ENCODE measurements at regions not wholly inside any gene's neighbourhood (a gene's known extent, or its start where the extent isn't known, plus 50 kb on each side); places are given as distances from the start of the nearest gene placed in this dataset.

- no peak overlapping the region for H3K27ac ChIP-seq (ENCODE audit: insufficient read depth, low read depth, low read length)
- H3K9me3 ChIP-seq (replicated peaks; ENCODE audit: control insufficient read depth, insufficient read depth, low read length) = no peaks in the 10 kb centered on the region
- H3K4me2 ChIP-seq (ENCODE audit: insufficient read depth, low read length) = no peak overlapping the region
- H2AFZ ChIP-seq (ENCODE audit: low read depth, low read length) = no peak overlapping the region
- no peak for TF ChIP-seq CTCF (IDR thresholded peaks at IDR 0.05; ENCODE audit: extremely low read depth in 1 of 2, insufficient read depth in 1 of 2, low read depth in 1 of 2, low read length in 2 of 2)
- no peak for TF ChIP-seq MYC (IDR thresholded peaks at IDR 0.05; ENCODE audit: low read depth, low read length)
- TF ChIP-seq FOS (IDR thresholded peaks at IDR 0.05; ENCODE audit: borderline replicate concordance, insufficient read depth, low read length) = no peak
- TF ChIP-seq JUN (IDR thresholded peaks at IDR 0.05; ENCODE audit: borderline replicate concordance, insufficient read depth, insufficient read length, low read depth) = no peak
- no peak for TF ChIP-seq POLR2AphosphoS5 (IDR thresholded peaks at IDR 0.05; ENCODE audit: insufficient read depth, low read depth, low read length)
- TF ChIP-seq GATA2 (IDR thresholded peaks at IDR 0.05; ENCODE audit: insufficient read depth, insufficient read length, low read depth, low read length) = no peak
- no peak for TF ChIP-seq POLR2A (IDR thresholded peaks at IDR 0.05; ENCODE audit: low read depth, low read length)
- no peak for TF ChIP-seq MAX (IDR thresholded peaks at IDR 0.05; ENCODE audit: insufficient read depth, insufficient read length)
- no peak for TF ChIP-seq EZH2 (IDR thresholded peaks at IDR 0.05; ENCODE audit: borderline replicate concordance, low read depth, low read length, severe bottlenecking)
- DNase-seq (ENCODE audit: low read depth, low spot score) (no peak), FAIRE-seq (no peak)
- H4K20me1 ChIP-seq (replicated peaks; ENCODE audit: control insufficient read depth, extremely low read depth, insufficient read depth, low read length) = no peaks in the 10 kb centered on the region
- intact Hi-C loops (cut with micrococcal nuclease) (no loop called here), dilution Hi-C loops (cut with MboI; ENCODE audit: extremely low pct_ligation_motif_present, low sequenced_read_pairs) (no loop called here)
- H3K9ac ChIP-seq (replicated peaks; ENCODE audit: extremely low read depth, insufficient read depth, low read length) = no peak overlapping the region
- no peaks in the 10 kb centered on the region for H3K9me1 ChIP-seq (replicated peaks; ENCODE audit: control insufficient read depth, extremely low read depth, insufficient read depth, low read length)
- H3K4me1 ChIP-seq (ENCODE audit: control insufficient read depth, extremely low read depth, insufficient read depth, low read length) = no peaks in the 10 kb centered on the region
- no peak overlapping the region for H3K4me3 ChIP-seq (replicated peaks in 1 of 3; ENCODE audit: insufficient read depth in 1 of 3, low read depth in 1 of 3, low read length in 3 of 3)
- ChIA-PET POLR2A (no interaction called here), CTCF (no interaction called here)
- H3K79me2 ChIP-seq (ENCODE audit: control insufficient read depth, insufficient read depth, low read length) = no peaks in the 10 kb centered on the region
- BruUV-seq (replicated peaks) = no TSS peak
- no peaks in the 10 kb centered on the region for H3K27me3 ChIP-seq (ENCODE audit: control insufficient read depth in 2 of 2, insufficient read depth in 2 of 2, low read length in 2 of 2)
- no peaks in the 10 kb centered on the region for H3K36me3 ChIP-seq (ENCODE audit: control insufficient read depth in 2 of 2, extremely low read depth in 1 of 2, insufficient read depth in 2 of 2, low read length in 2 of 2)
Observed at GRCh38 chr18:46426021-46426678, 230.9 kb downstream of the LOXHD1 start.
